Keratinocyte (primary cell): ENCODE measurements at regions not wholly inside any gene's neighbourhood (a gene's known extent, or its start where the extent isn't known, plus 50 kb on each side); places are given as distances from the start of the nearest gene placed in this dataset.

ENCODE experiments used
- EZH2 ChIP-seq: IDR thresholded peaks from one replicate; pipeline ENCODE4 v1.6.1; 2012; ENCODE audit warnings: inconsistent platforms, mild to moderate bottlenecking, low read length, moderate library complexity
- TF ChIP-seq, protein P1 (sequence below), 3 experiments: IDR thresholded peaks in 1 of 3; conservative IDR thresholded peaks in 1 of 3; optimal IDR thresholded peaks in 1 of 3; 2 replicates in 2 of 3; 3 replicates in 1 of 3; pipeline versions ENCODE3 to v1.5.1; 2011; ENCODE audit warnings: low read length in 3 of 3, mild to moderate bottlenecking in 3 of 3, moderate library complexity in 2 of 3, control low read depth in 1 of 3, inconsistent platforms in 1 of 3; ENCODE audit not compliant: insufficient read depth in 2 of 3; ENCODE audit errors: extremely low read depth in 1 of 3

- TF ChIP-seq, protein P1, sequence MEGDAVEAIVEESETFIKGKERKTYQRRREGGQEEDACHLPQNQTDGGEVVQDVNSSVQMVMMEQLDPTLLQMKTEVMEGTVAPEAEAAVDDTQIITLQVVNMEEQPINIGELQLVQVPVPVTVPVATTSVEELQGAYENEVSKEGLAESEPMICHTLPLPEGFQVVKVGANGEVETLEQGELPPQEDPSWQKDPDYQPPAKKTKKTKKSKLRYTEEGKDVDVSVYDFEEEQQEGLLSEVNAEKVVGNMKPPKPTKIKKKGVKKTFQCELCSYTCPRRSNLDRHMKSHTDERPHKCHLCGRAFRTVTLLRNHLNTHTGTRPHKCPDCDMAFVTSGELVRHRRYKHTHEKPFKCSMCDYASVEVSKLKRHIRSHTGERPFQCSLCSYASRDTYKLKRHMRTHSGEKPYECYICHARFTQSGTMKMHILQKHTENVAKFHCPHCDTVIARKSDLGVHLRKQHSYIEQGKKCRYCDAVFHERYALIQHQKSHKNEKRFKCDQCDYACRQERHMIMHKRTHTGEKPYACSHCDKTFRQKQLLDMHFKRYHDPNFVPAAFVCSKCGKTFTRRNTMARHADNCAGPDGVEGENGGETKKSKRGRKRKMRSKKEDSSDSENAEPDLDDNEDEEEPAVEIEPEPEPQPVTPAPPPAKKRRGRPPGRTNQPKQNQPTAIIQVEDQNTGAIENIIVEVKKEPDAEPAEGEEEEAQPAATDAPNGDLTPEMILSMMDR (optimal IDR thresholded peaks at IDR 0.05 in 1 of 3, IDR thresholded peaks at IDR 0.05 in 1 of 3, conservative IDR thresholded peaks at IDR 0.05 in 1 of 3; ENCODE audit: extremely low read depth in 1 of 3, insufficient read depth in 2 of 3, low read length in 3 of 3): no peak
- TF ChIP-seq EZH2: no peak
Measured at GRCh38 chr11:70677232-70677916, 279.0 kb downstream of the CTTN start.
